HUES48 (cell line): ENCODE measurements at regions not wholly inside any gene's neighbourhood (a gene's known extent, or its start where the extent isn't known, plus 50 kb on each side); places are given as distances from the start of the nearest gene placed in this dataset.
"Not testable (repeated sequence)": the region's sequence is repeated elsewhere in the genome, so short reads cannot be mapped to it uniquely, and the experiment has no call there.

ENCODE experiments used
- H3K27ac ChIP-seq: one replicate; pipeline ENCODE4 v1.7.0; 2013; ENCODE audit warnings: low read depth, low read length, inconsistent platforms
- H3K27me3 ChIP-seq: 2 replicates; pipeline ENCODE4 v1.6.1; 2013; ENCODE audit warnings: mild to moderate bottlenecking, low read length; ENCODE audit not compliant: control insufficient read depth, insufficient read depth
- H3K36me3 ChIP-seq: 2 replicates; pipeline ENCODE4 v1.6.1; 2013; ENCODE audit warnings: low read length; ENCODE audit not compliant: control insufficient read depth, insufficient read depth
- H3K4me1 ChIP-seq: 2 replicates; pipeline ENCODE4 v1.6.1; 2013; ENCODE audit warnings: mild to moderate bottlenecking, low read length; ENCODE audit not compliant: control insufficient read depth, insufficient read depth
- H3K4me3 ChIP-seq: 2 replicates; pipeline ENCODE4 v1.5.1; 2013; ENCODE audit warnings: mild to moderate bottlenecking, low read depth, low read length
- H3K9ac ChIP-seq: 2 replicates; pipeline ENCODE4 v1.6.1; 2013; ENCODE audit warnings: mild to moderate bottlenecking, low read depth, low read length, moderate library complexity
- H3K9me3 ChIP-seq: 2 replicates; pipeline ENCODE4 v1.6.1; 2013; ENCODE audit warnings: low read length; ENCODE audit not compliant: control insufficient read depth, insufficient read depth

GRCh38 chr12:125835852-125836251 is 770.6 kb downstream of the AACS start:
- Histone ChIP-seq H3K27ac (no peak overlapping the region), H3K36me3 (no peaks in the 10 kb centered on the region), H3K4me3 (no peak overlapping the region), H3K27me3 (no peaks in the 10 kb centered on the region), H3K9me3 (no peaks in the 10 kb centered on the region; the same call in 1 of the 2 replicates), H3K9ac (no peak overlapping the region), H3K4me1 (no peaks in the 10 kb centered on the region)

GRCh38 chr12:125836647-125837046 is 771.4 kb downstream of the AACS start:
- Histone ChIP-seq H3K9ac (no peak overlapping the region), H3K4me1 (no peaks in the 10 kb centered on the region), H3K4me3 (no peak overlapping the region), H3K27me3 (no peaks in the 10 kb centered on the region), H3K36me3 (no peaks in the 10 kb centered on the region), H3K27ac (no peak overlapping the region), H3K9me3 (no peaks in the 10 kb centered on the region; the same call in 1 of the 2 replicates)

GRCh38 chr12:125841332-125841731 is 776.1 kb downstream of the AACS start:
- no peaks in the 10 kb centered on the region for H3K27me3 ChIP-seq

GRCh38 chr12:125852116-125852515 is 786.9 kb downstream of the AACS start:
- Histone ChIP-seq H3K27me3 (no peaks in the 10 kb centered on the region), H3K4me3 (no peak overlapping the region), H3K4me1 (peaks cover 6% of the 10 kb centered on the region; the same call in 1 of the 2 replicates), H3K9ac (no peak overlapping the region), H3K9me3 (no peaks in the 10 kb centered on the region), H3K36me3 (no peaks in the 10 kb centered on the region), H3K27ac (no peak overlapping the region)

More at GRCh38 chr12:125841332-125841731, 776.1 kb downstream of the AACS start:
- no peak overlapping the region for H3K27ac ChIP-seq
- no peaks in the 10 kb centered on the region for H3K36me3 ChIP-seq
- no peak overlapping the region for H3K9ac ChIP-seq
- no peaks in the 10 kb centered on the region for H3K4me1 ChIP-seq
- H3K4me3 ChIP-seq = no peak overlapping the region
- no peaks in the 10 kb centered on the region for H3K9me3 ChIP-seq

- no peak overlapping the region for H3K27ac ChIP-seq
- no peaks in the 10 kb centered on the region for H3K27me3 ChIP-seq
- peaks cover 6% of the 10 kb centered on the region; the same call in 1 of the 2 replicates for H3K4me1 ChIP-seq
These were observed 787.4 kb downstream of the AACS start for GRCh38 chr12:125852679-125853078.

GRCh38 chr12:125853670-125854069 is 788.4 kb downstream of the AACS start:
- H3K36me3 ChIP-seq = no peaks in the 10 kb centered on the region
- no peaks in the 10 kb centered on the region for H3K9me3 ChIP-seq
- H3K4me1 ChIP-seq = peaks cover 6% of the 10 kb centered on the region; the same call in 1 of the 2 replicates
- no peak overlapping the region for H3K4me3 ChIP-seq
- no peak overlapping the region for H3K9ac ChIP-seq
- H3K27ac ChIP-seq = no peak overlapping the region
- H3K27me3 ChIP-seq = no peaks in the 10 kb centered on the region

More at GRCh38 chr12:125852679-125853078, 787.4 kb downstream of the AACS start:
- no peak overlapping the region for H3K4me3 ChIP-seq
- no peak overlapping the region for H3K9ac ChIP-seq
- H3K9me3 ChIP-seq = no peaks in the 10 kb centered on the region
- H3K36me3 ChIP-seq = no peaks in the 10 kb centered on the region

- Histone ChIP-seq H3K4me3 (no peak overlapping the region), H3K27me3 (no peaks in the 10 kb centered on the region), H3K4me1 (peaks cover 11% of the 10 kb centered on the region; the same call in 1 of the 2 replicates), H3K9me3 (no peaks in the 10 kb centered on the region), H3K27ac (no peak overlapping the region), H3K36me3 (no peaks in the 10 kb centered on the region), H3K9ac (no peak overlapping the region)
These were observed 791.1 kb downstream of the AACS start for GRCh38 chr12:125856366-125856765.

- Histone ChIP-seq H3K36me3 (no peaks in the 10 kb centered on the region), H3K9me3 (no peaks in the 10 kb centered on the region), H3K27ac (no peak overlapping the region), H3K9ac (no peak overlapping the region), H3K27me3 (no peaks in the 10 kb centered on the region), H3K4me1 (peaks cover 11% of the 10 kb centered on the region; the same call in 1 of the 2 replicates), H3K4me3 (no peak overlapping the region)
These were observed 791.7 kb downstream of the AACS start for GRCh38 chr12:125856896-125857295.

- H3K4me1 ChIP-seq = peaks cover 11% of the 10 kb centered on the region; the same call in 1 of the 2 replicates
- H3K4me3 ChIP-seq = no peak overlapping the region
- H3K27me3 ChIP-seq = no peaks in the 10 kb centered on the region
- H3K27ac ChIP-seq = no peak overlapping the region
- H3K9ac ChIP-seq = no peak overlapping the region
- no peaks in the 10 kb centered on the region for H3K36me3 ChIP-seq
- peaks cover 11% of the 10 kb centered on the region for H3K9me3 ChIP-seq
These were observed 795.5 kb downstream of the AACS start for GRCh38 chr12:125860672-125861288.

GRCh38 chr12:125861299-125862281 is 796.4 kb downstream of the AACS start:
- Histone ChIP-seq H3K27me3 (no peaks in the 10 kb centered on the region), H3K36me3 (no peaks in the 10 kb centered on the region), H3K9me3 (peaks cover 11% of the 10 kb centered on the region)

GRCh38 chr12:125865236-125865635 is 800.0 kb downstream of the AACS start:
- not testable (repeated sequence) for H3K27ac ChIP-seq, H3K36me3 ChIP-seq, H3K9ac ChIP-seq, H3K4me3 ChIP-seq, H3K27me3 ChIP-seq, H3K4me1 ChIP-seq
- peaks cover 11% of the 10 kb centered on the region for H3K9me3 ChIP-seq

More at GRCh38 chr12:125861299-125862281, 796.4 kb downstream of the AACS start:
- H3K9ac ChIP-seq = no peak overlapping the region
- H3K27ac ChIP-seq = no peak overlapping the region
- no peak overlapping the region for H3K4me3 ChIP-seq
- H3K4me1 ChIP-seq = peaks cover 7% of the 10 kb centered on the region; the same call in 1 of the 2 replicates
